ENCODE measurements at regions not wholly inside any gene's neighbourhood (a gene's known extent, or its start where the extent isn't known, plus 50 kb on each side); places are given as distances from the start of the nearest gene placed in this dataset.

GRCh38 chr9:75582870-75583269 is 307.6 kb upstream of the PCSK5 start:
- no peaks in the 10 kb centered on the region for H3K9me3 ChIP-seq (ENCODE audit: control insufficient read depth in 4 of 4, low read length in 3 of 4)
- WGBS, result 77% methylated on average over 2 of the region's 2 CpGs
- no peak for DNase-seq (ENCODE audit: low spot score)
- H3K4me1 ChIP-seq (ENCODE audit: control insufficient read depth in 4 of 4, insufficient read depth in 4 of 4, low read length in 3 of 4), result no peaks in the 10 kb centered on the region
- H3K27ac ChIP-seq (ENCODE audit: low read depth in 1 of 2, low read length in 2 of 2), result no peak overlapping the region
- H3K36me3 ChIP-seq (ENCODE audit: control insufficient read depth in 4 of 4, insufficient read depth in 3 of 4, low read depth in 1 of 4, low read length in 3 of 4), result no peaks in the 10 kb centered on the region
- no peak overlapping the region for H3K4me3 ChIP-seq (ENCODE audit: low read depth in 1 of 3, low read length in 3 of 3)
- no peak overlapping the region for H3K9ac ChIP-seq (ENCODE audit: low read depth in 1 of 2, low read length in 2 of 2)
- TF ChIP-seq RXRA (IDR thresholded peaks at IDR 0.05), result no peak
- no peak for TF ChIP-seq NR2F2 (IDR thresholded peaks at IDR 0.05)
- no peak for TF ChIP-seq GABPA (IDR thresholded peaks at IDR 0.05 in 1 of 2, conservative IDR thresholded peaks at IDR 0.05 in 1 of 2)
- TF ChIP-seq, protein P1, sequence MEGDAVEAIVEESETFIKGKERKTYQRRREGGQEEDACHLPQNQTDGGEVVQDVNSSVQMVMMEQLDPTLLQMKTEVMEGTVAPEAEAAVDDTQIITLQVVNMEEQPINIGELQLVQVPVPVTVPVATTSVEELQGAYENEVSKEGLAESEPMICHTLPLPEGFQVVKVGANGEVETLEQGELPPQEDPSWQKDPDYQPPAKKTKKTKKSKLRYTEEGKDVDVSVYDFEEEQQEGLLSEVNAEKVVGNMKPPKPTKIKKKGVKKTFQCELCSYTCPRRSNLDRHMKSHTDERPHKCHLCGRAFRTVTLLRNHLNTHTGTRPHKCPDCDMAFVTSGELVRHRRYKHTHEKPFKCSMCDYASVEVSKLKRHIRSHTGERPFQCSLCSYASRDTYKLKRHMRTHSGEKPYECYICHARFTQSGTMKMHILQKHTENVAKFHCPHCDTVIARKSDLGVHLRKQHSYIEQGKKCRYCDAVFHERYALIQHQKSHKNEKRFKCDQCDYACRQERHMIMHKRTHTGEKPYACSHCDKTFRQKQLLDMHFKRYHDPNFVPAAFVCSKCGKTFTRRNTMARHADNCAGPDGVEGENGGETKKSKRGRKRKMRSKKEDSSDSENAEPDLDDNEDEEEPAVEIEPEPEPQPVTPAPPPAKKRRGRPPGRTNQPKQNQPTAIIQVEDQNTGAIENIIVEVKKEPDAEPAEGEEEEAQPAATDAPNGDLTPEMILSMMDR (IDR thresholded peaks at IDR 0.05; ENCODE audit: low read depth, low read length, missing input control), result no peak
- no peak for TF ChIP-seq MAX (IDR thresholded peaks at IDR 0.05)
- TF ChIP-seq FOXA2 (IDR thresholded peaks at IDR 0.05), result no peak
- no peak for TF ChIP-seq RAD21 (IDR thresholded peaks at IDR 0.05)
- no peaks in the 10 kb centered on the region for H3K27me3 ChIP-seq (ENCODE audit: control insufficient read depth in 4 of 4, insufficient read depth in 4 of 4, low read length in 3 of 4)

GRCh38 chr9:75588808-75589207 is 301.7 kb upstream of the PCSK5 start:
- H3K27me3 ChIP-seq (ENCODE audit: control insufficient read depth in 4 of 4, insufficient read depth in 4 of 4, low read length in 3 of 4), result peaks cover 0 to 2% (median 0%) of the 10 kb centered on the region in 4 donors
- TF ChIP-seq ATF3 (IDR thresholded peaks at IDR 0.05) (no peak), SP1 (IDR thresholded peaks at IDR 0.05) (no peak), HNF4G (IDR thresholded peaks at IDR 0.05) (no peak), TAF1 (conservative IDR thresholded peaks at IDR 0.05) (no peak), NR2F2 (IDR thresholded peaks at IDR 0.05) (no peak), FOXA2 (IDR thresholded peaks at IDR 0.05) (no peak), EGR1 (IDR thresholded peaks at IDR 0.05; ENCODE audit: low read depth in 2 of 2) (no peak), YY1 (IDR thresholded peaks at IDR 0.05) (no peak), HNF4A (conservative IDR thresholded peaks at IDR 0.05) (no peak), RXRA (IDR thresholded peaks at IDR 0.05) (no peak), FOXA1 (IDR thresholded peaks at IDR 0.05) (no peak), RAD21 (IDR thresholded peaks at IDR 0.05) (peak; percentile 28 to 49)
- TF ChIP-seq, protein P2, sequence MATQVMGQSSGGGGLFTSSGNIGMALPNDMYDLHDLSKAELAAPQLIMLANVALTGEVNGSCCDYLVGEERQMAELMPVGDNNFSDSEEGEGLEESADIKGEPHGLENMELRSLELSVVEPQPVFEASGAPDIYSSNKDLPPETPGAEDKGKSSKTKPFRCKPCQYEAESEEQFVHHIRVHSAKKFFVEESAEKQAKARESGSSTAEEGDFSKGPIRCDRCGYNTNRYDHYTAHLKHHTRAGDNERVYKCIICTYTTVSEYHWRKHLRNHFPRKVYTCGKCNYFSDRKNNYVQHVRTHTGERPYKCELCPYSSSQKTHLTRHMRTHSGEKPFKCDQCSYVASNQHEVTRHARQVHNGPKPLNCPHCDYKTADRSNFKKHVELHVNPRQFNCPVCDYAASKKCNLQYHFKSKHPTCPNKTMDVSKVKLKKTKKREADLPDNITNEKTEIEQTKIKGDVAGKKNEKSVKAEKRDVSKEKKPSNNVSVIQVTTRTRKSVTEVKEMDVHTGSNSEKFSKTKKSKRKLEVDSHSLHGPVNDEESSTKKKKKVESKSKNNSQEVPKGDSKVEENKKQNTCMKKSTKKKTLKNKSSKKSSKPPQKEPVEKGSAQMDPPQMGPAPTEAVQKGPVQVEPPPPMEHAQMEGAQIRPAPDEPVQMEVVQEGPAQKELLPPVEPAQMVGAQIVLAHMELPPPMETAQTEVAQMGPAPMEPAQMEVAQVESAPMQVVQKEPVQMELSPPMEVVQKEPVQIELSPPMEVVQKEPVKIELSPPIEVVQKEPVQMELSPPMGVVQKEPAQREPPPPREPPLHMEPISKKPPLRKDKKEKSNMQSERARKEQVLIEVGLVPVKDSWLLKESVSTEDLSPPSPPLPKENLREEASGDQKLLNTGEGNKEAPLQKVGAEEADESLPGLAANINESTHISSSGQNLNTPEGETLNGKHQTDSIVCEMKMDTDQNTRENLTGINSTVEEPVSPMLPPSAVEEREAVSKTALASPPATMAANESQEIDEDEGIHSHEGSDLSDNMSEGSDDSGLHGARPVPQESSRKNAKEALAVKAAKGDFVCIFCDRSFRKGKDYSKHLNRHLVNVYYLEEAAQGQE (IDR thresholded peaks at IDR 0.05), result no peak
- TF ChIP-seq, protein P1 (IDR thresholded peaks at IDR 0.05; ENCODE audit: low read depth, low read length, missing input control), result peak; percentile 39
- TF ChIP-seq, protein P3, sequence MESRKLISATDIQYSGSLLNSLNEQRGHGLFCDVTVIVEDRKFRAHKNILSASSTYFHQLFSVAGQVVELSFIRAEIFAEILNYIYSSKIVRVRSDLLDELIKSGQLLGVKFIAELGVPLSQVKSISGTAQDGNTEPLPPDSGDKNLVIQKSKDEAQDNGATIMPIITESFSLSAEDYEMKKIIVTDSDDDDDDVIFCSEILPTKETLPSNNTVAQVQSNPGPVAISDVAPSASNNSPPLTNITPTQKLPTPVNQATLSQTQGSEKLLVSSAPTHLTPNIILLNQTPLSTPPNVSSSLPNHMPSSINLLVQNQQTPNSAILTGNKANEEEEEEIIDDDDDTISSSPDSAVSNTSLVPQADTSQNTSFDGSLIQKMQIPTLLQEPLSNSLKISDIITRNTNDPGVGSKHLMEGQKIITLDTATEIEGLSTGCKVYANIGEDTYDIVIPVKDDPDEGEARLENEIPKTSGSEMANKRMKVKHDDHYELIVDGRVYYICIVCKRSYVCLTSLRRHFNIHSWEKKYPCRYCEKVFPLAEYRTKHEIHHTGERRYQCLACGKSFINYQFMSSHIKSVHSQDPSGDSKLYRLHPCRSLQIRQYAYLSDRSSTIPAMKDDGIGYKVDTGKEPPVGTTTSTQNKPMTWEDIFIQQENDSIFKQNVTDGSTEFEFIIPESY (IDR thresholded peaks at IDR 0.05), result no peak
- H3K36me3 ChIP-seq (ENCODE audit: control insufficient read depth in 4 of 4, insufficient read depth in 3 of 4, low read depth in 1 of 4, low read length in 3 of 4), result no peaks in the 10 kb centered on the region
- DNase-seq (ENCODE audit: low spot score), result no peak
- no peak overlapping the region for H3K27ac ChIP-seq (ENCODE audit: low read depth in 1 of 2, low read length in 2 of 2)
- peaks cover 0 to 3% (median 0%) of the 10 kb centered on the region in 4 donors for H3K9me3 ChIP-seq (ENCODE audit: control insufficient read depth in 4 of 4, low read length in 3 of 4)
- whole genome bisulfite sequencing, result 62% methylated on average over 2 of the region's 2 CpGs
- no peak overlapping the region for H3K4me3 ChIP-seq (ENCODE audit: low read depth in 1 of 3, low read length in 3 of 3)
- no peaks in the 10 kb centered on the region for H3K4me1 ChIP-seq (ENCODE audit: control insufficient read depth in 4 of 4, insufficient read depth in 4 of 4, low read length in 3 of 4)
- H3K9ac ChIP-seq (ENCODE audit: low read depth in 1 of 2, low read length in 2 of 2), result no peak overlapping the region

Data from liver (tissue), 8 donors.